Endothelial cell of umbilical vein (primary cell): ENCODE measurements at regions not wholly inside any gene's neighbourhood (a gene's known extent, or its start where the extent isn't known, plus 50 kb on each side); places are given as distances from the start of the nearest gene placed in this dataset.

Experiments
- BruUV-seq: library from RNA; stranded (reverse); fragments of 400-500 nt; replicated peaks from 2 replicates; lab custom pipeline; 2021; lab: Mats Ljungman, UMichigan
- CTCF ChIA-PET: fragments of 300-600, 350-600 bp; sonication (Branson Sonifier 250); formaldehyde crosslinking; loops from one replicate; lab custom pipeline; 2021; ENCODE audit warnings: antibody characterized with exemption, inconsistent platforms; lab: Charles Lee
- POLR2A ChIA-PET: fragments of 300-600, 350-600 bp; sonication (Branson Sonifier 250); formaldehyde crosslinking; loops from one replicate; lab custom pipeline; 2021; ENCODE audit warnings: antibody characterized with exemption, inconsistent platforms; lab: Charles Lee
- DNase-seq: peaks from one replicate; pipeline ENCODE4 v3.0.0-alpha.2; 2011; ENCODE audit warnings: low read depth, low spot score
- FAIRE-seq: peaks from 2 replicates; lab custom pipeline; 2011; peaks lifted over from hg19 to GRCh38; lab: Jason Lieb, UNC
- H2AFZ ChIP-seq: 2 replicates; pipeline ENCODE4 v1.6.0; 2012; ENCODE audit warnings: low read depth, low read length, control low read depth, inconsistent platforms
- H3K27ac ChIP-seq: 2 replicates; pipeline ENCODE4 v1.5.1; 2011; ENCODE audit warnings: low read depth, mild to moderate bottlenecking, control low read depth, low read length, moderate library complexity; ENCODE audit not compliant: insufficient read depth
- H3K27me3 ChIP-seq, 2 experiments: 2 replicates each; pipeline versions ENCODE4 v1.6.0 to v1.6.1; 2011; ENCODE audit warnings: low read length in 2 of 2, mixed read lengths in 1 of 2; ENCODE audit not compliant: control insufficient read depth in 2 of 2, insufficient read depth in 2 of 2
- H3K36me3 ChIP-seq, 2 experiments: 2 replicates in 1 of 2; 3 replicates in 1 of 2; pipeline ENCODE4 v1.5.1; 2011; ENCODE audit warnings: low read length in 2 of 2, mild to moderate bottlenecking in 1 of 2, moderate library complexity in 1 of 2; ENCODE audit not compliant: control insufficient read depth in 2 of 2, insufficient read depth in 2 of 2; ENCODE audit errors: extremely low read depth in 1 of 2
- H3K4me1 ChIP-seq: 3 replicates; pipeline ENCODE4 v1.5.1; 2011; ENCODE audit warnings: mild to moderate bottlenecking, low read length; ENCODE audit not compliant: control insufficient read depth, insufficient read depth; ENCODE audit errors: extremely low read depth
- H3K4me2 ChIP-seq: 2 replicates; pipeline ENCODE4 v1.6.1; 2011; ENCODE audit warnings: low read length, control low read depth, mixed read lengths; ENCODE audit not compliant: insufficient read depth
- H3K4me3 ChIP-seq, 3 experiments: fragments of 200-600 bp in 1 of 3; sonication (generic), shearing (Covaris generic) in 1 of 3; replicated peaks in 1 of 3; 2 replicates each; pipeline ENCODE4 v1.5.1; 2011 to 2016; ENCODE audit warnings: control low read depth in 3 of 3, low read length in 3 of 3, mild to moderate bottlenecking in 2 of 3, inconsistent platforms in 1 of 3, low read depth in 1 of 3, moderate library complexity in 1 of 3; ENCODE audit not compliant: insufficient read depth in 1 of 3
- H3K79me2 ChIP-seq: 2 replicates; pipeline ENCODE4 v1.6.0; 2012; ENCODE audit warnings: low read length, inconsistent platforms; ENCODE audit not compliant: control insufficient read depth, insufficient read depth
- H3K9ac ChIP-seq: replicated peaks from 2 replicates; pipeline ENCODE3; 2011; ENCODE audit warnings: low read length, control low read depth; ENCODE audit not compliant: insufficient read depth; ENCODE audit errors: extremely low read depth
- H3K9me1 ChIP-seq: replicated peaks from 3 replicates; pipeline ENCODE4 v1.6.0; 2011; ENCODE audit warnings: mild to moderate bottlenecking, low read length; ENCODE audit not compliant: control insufficient read depth, insufficient read depth; ENCODE audit errors: extremely low read depth
- H3K9me3 ChIP-seq: replicated peaks from 2 replicates; pipeline ENCODE4 v1.5.1; 2012; ENCODE audit warnings: low read length, inconsistent platforms; ENCODE audit not compliant: control insufficient read depth, insufficient read depth
- H4K20me1 ChIP-seq: replicated peaks from 2 replicates; pipeline ENCODE3; 2011; ENCODE audit warnings: mild to moderate bottlenecking, low read length; ENCODE audit not compliant: control insufficient read depth, insufficient read depth; ENCODE audit errors: extremely low read depth
- EZH2 ChIP-seq: IDR thresholded peaks from 2 replicates; pipeline ENCODE4 v1.6.1; 2012; ENCODE audit warnings: borderline replicate concordance, low read depth, mild to moderate bottlenecking, moderate library complexity, low read length, inconsistent platforms; ENCODE audit not compliant: severe bottlenecking
- FOS ChIP-seq: IDR thresholded peaks from 2 replicates; pipeline ENCODE4 v1.6.1; 2011; ENCODE audit warnings: mild to moderate bottlenecking, low read length, moderate library complexity, borderline replicate concordance; ENCODE audit not compliant: insufficient read depth
- GATA2 ChIP-seq: IDR thresholded peaks from 2 replicates; pipeline ENCODE4 v1.7.0; 2011; ENCODE audit warnings: low read depth, mild to moderate bottlenecking, moderate library complexity, mixed read lengths, low read length; ENCODE audit not compliant: insufficient read length, insufficient read depth
- MAX ChIP-seq: IDR thresholded peaks from 2 replicates; pipeline ENCODE4 v1.6.1; 2011; ENCODE audit not compliant: insufficient read depth, insufficient read length
- MYC ChIP-seq: IDR thresholded peaks from one replicate; pipeline ENCODE4 v1.6.1; 2011; ENCODE audit warnings: mild to moderate bottlenecking, low read depth, low read length
- POLR2A ChIP-seq: IDR thresholded peaks from 2 replicates; pipeline ENCODE4 v1.6.1; 2012; ENCODE audit warnings: low read depth, mild to moderate bottlenecking, control low read depth, low read length
- POLR2AphosphoS5 ChIP-seq: IDR thresholded peaks from 2 replicates; pipeline ENCODE4 v1.6.1; 2012; ENCODE audit warnings: low read depth, mild to moderate bottlenecking, control low read depth, low read length, moderate library complexity; ENCODE audit not compliant: insufficient read depth
- dilution Hi-C: fragments of 300-500 bp; cut with MboI; formaldehyde crosslinking; loops from one replicate; pipeline ENCODE4 v1.15.0; 2019; ENCODE audit warnings: low sequenced_read_pairs; ENCODE audit not compliant: extremely low pct_ligation_motif_present
- intact Hi-C: fragments of 100-400 bp; cut with micrococcal nuclease; formaldehyde crosslinking; loops from one replicate; pipeline ENCODE4 v1.10.0; 2022
- TF ChIP-seq, protein P1 (sequence below), 2 donors: IDR thresholded peaks; 1 replicate in 1 of 2; 2 replicates in 1 of 2; pipeline ENCODE4 v1.5.1; 2011; ENCODE audit warnings: low read length in 2 of 2, mild to moderate bottlenecking in 2 of 2, moderate library complexity in 2 of 2, control low read depth in 1 of 2, inconsistent platforms in 1 of 2, low read depth in 1 of 2; ENCODE audit not compliant: insufficient read depth in 1 of 2; ENCODE audit errors: extremely low read depth in 1 of 2

DNA sequence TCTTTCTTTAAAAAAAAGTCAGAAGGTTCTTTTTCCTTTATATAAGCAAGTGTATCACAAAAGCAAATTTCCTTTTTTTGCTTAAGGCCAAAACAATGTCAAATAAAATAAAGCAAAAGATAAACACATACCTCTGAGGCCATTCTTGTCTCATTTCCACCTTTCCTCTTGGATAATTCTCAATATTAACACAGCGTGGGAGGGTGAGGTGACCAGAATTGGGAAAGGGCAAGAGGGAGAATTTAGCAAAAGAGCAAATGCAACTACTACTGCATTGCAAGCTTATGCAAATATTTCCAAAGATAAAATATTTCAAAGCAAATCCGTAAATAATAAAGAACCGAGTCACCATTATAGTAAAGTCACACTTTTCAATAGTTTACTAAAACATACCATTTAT, 153.4 kb upstream of the PSMD7 start:
- H3K9me1 ChIP-seq = no peaks in the 10 kb centered on the region
- H2AFZ ChIP-seq = no peak overlapping the region
- BruUV-seq = no TSS peak
- no peak overlapping the region for H3K9ac ChIP-seq
- no peaks in the 10 kb centered on the region for H3K36me3 ChIP-seq
- no peak overlapping the region for H3K4me3 ChIP-seq
- intact Hi-C loops (no loop called here), dilution Hi-C loops (no loop called here)
- TF ChIP-seq MYC = no peak
- TF ChIP-seq POLR2A = no peak
- TF ChIP-seq, protein P1, sequence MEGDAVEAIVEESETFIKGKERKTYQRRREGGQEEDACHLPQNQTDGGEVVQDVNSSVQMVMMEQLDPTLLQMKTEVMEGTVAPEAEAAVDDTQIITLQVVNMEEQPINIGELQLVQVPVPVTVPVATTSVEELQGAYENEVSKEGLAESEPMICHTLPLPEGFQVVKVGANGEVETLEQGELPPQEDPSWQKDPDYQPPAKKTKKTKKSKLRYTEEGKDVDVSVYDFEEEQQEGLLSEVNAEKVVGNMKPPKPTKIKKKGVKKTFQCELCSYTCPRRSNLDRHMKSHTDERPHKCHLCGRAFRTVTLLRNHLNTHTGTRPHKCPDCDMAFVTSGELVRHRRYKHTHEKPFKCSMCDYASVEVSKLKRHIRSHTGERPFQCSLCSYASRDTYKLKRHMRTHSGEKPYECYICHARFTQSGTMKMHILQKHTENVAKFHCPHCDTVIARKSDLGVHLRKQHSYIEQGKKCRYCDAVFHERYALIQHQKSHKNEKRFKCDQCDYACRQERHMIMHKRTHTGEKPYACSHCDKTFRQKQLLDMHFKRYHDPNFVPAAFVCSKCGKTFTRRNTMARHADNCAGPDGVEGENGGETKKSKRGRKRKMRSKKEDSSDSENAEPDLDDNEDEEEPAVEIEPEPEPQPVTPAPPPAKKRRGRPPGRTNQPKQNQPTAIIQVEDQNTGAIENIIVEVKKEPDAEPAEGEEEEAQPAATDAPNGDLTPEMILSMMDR (IDR thresholded peaks at IDR 0.05; ENCODE audit: extremely low read depth in 1 of 2, insufficient read depth in 1 of 2, low read depth in 1 of 2, low read length in 2 of 2) = no peak
- no peak for TF ChIP-seq GATA2
- TF ChIP-seq MAX = no peak
- TF ChIP-seq FOS = no peak
- no peak for TF ChIP-seq POLR2AphosphoS5
- TF ChIP-seq EZH2 = no peak
- no peak overlapping the region for H3K27ac ChIP-seq
- H3K9me3 ChIP-seq = no peaks in the 10 kb centered on the region
- H3K4me1 ChIP-seq = no peaks in the 10 kb centered on the region
- H3K79me2 ChIP-seq = no peaks in the 10 kb centered on the region
- no peak for DNase-seq
- POLR2A ChIA-PET = no interaction called here
- H3K27me3 ChIP-seq = no peaks in the 10 kb centered on the region
- FAIRE-seq = no peak
- H3K4me2 ChIP-seq = no peak overlapping the region
- H4K20me1 ChIP-seq = no peaks in the 10 kb centered on the region
- CTCF ChIA-PET = no interaction called here
